SH-SY5Y (cell line): ENCODE measurements at regions not wholly inside any gene's neighbourhood (a gene's known extent, or its start where the extent isn't known, plus 50 kb on each side); places are given as distances from the start of the nearest gene placed in this dataset.

Source experiments
- GATA2 ChIP-seq: IDR thresholded peaks from 2 replicates; pipeline ENCODE4 v1.6.1; 2011; ENCODE audit warnings: mild to moderate bottlenecking, low read depth, low read length
- GATA3 ChIP-seq: IDR thresholded peaks from 2 replicates; pipeline ENCODE4 v1.6.1; 2011; ENCODE audit warnings: low read depth, mild to moderate bottlenecking, low read length, moderate library complexity

DNA sequence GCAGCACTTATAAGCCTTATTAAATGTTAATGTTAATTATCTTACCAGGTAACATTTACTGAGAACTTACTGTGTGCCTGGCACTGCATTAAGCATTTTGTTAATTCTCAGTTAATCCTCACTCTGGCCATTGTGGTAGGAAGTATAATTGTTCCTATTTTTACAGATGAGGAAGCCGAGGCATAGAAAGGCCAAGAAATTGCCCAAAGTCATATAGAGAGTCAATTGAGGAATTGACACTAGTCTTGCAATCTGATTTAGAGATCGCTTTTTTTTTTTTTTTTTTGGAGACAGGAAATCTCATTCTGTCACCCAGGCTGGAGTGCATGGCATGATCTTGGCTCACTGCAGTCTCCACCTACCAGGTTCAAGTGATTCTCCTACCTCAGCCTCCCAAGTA is 132.6 kb upstream of the PROK2 start:
- TF ChIP-seq GATA2 (no peak), GATA3 (no peak)

DNA sequence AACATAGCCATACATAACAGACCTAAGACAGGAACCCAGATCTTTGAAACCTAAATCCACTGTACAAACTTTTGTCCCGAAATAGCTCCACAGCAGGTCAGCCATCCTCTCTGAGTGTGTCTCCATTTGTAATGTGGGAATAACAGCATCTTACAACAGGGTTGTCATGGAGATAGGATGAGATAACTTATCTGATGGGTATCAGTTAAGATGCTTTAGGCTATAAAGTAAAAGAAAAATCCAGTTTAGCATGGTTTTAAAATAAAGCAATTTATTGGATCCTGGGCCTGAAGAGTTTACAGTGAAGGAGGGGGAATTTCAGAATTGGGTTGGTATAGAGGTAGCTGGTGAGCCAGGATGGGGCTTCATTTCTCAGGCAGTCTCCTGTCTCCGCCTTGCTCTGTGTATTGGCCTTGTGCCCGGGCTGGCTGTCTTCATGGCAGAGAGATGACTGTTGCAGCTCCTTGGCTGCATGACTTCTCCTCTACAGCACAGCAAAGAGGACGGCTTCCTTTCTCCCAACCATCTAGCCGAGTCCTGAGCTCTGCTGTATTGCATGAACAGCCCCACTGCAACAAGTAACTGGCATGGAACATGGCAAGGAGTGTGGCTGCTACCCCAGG is 131.9 kb upstream of the PROK2 start:
- 0 out of 2 replicates have a peak, but pooled peaks have one; percentile 22 for TF ChIP-seq GATA2
- TF ChIP-seq GATA3 = no peak

DNA sequence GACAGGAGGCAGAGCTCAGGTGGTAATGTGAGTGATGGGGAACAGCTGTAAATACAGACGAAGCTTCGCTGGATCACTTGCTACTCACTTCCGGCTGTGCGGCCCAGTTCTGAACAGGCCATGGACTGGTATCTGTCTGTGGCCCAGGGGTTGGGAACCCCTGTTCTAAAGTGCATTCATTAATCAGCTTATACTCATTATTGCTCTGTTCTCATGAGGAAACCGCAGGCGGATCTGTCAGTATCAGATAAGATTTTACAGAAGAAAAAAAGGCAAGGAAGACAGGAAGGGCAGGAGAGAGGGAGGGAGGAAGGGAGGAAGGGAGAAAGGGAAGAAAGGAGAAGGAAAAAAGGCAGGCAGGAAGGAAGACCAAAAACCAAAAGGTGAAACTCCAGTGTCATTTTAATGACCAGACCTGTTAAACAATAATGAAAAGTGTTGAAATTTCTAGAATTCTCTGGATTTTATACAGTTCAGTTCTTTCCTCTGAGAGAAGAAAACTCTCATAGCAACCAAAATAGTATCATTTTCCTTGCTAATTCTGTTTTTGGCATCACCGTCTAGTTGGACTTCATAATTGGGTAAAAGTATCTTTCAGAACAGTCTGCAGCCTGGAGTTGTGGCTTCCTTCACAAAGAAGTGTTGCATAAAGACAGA is 128.0 kb upstream of the PROK2 start:
- no peak for TF ChIP-seq GATA2
- no peak for TF ChIP-seq GATA3

DNA sequence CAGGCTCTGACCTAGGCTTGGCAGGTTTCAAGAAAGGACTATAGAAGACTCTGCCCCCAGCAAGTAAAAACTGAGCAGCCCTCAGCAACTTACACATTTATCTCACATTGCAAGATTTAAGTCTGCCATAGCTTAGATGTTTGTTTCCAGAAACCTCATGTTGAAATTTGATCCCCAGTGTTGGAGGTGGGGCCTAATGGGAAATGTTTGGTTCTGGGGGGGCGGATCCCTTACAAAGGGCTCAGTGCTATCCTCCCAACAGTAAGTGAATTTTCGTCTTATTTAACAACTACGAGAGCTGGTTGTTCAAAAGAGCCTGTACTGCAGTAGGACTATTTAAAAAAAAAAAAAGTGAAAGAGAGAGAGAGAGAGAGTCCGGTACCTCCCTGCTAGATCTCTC is 125.2 kb upstream of the PROK2 start:
- TF ChIP-seq GATA2 (no peak), GATA3 (no peak)

DNA sequence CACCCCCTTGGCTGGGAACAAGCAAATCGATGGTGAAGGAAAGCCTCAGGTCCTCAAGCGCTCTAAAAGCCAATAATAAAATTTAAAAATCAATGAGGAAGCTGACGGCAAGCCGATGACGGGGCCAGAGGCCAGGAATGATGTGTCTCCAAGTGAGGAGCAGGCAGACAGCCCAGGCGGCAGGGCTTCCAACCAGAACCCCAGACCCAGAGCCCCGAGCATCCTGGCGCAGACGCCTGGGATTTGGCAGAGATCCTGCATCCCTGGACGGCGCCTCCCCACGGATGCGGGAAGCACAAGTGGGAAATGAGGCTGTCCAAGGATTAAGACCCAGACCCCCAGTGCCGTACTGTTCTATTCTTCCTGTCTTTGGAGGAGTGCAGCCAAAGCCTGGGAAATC is 123.0 kb upstream of the PROK2 start:
- TF ChIP-seq GATA2 (no peak), GATA3 (no peak)

DNA sequence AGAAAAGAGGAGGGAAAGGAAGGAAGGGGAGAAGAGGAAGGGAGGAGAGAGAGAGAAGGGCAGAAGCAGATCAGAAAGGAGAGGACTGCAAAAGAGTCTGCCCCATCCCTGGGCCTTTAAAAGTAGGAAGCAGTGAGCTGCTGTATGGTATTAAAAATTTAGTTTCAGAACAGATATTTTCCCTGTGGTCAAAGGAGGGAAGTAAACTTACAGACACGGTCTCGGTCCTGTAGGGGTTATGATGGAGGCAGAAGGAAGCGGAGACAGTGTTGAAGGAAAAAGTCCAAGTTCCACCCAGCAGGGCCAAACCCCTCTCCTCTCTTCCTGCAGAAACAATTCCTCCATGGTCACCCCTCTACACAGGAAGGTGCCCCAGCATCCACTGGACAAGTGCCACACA is 122.0 kb upstream of the PROK2 start:
- no peak for TF ChIP-seq GATA3
- TF ChIP-seq GATA2 = no peak

DNA sequence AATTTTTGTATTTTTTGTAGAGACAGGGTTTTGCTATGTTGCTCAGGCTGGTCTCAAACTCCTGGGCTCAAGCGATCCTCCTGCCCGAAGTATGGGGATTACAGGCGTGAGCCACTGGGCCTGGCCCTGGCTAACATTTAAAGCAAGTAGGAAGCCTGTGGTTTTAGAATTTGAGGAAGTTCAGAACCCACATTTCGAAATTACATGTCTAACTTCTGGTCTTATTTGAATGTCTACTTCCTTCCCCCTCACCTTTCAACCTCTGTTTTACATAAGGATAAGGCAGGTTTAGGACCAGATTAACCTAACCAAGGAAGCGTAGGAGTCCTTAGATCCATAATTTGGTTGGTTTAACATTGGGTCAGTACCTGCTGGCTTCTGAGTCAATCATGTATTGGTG is 120.5 kb upstream of the PROK2 start:
- TF ChIP-seq GATA2 (no peak), GATA3 (no peak)

DNA sequence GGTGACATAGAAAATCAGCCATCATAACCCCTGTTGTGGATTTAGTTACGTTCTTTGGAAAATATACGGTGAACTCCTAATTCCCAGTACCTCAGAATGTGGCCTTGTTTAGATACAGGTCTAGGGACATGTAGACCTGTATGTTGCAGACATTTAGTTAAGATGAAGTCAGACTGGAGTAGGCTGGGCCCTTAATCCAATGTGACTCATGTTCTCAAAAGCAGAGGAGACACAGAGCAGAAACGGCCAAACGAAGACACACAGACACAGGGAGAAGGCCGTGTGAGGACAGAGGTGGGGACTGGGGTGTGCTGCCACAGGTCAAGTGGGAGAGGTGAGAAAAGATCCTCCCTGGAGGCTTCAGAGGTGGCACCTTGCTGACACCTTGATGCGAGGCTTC is 119.0 kb upstream of the PROK2 start:
- no peak for TF ChIP-seq GATA3
- TF ChIP-seq GATA2 = no peak

DNA sequence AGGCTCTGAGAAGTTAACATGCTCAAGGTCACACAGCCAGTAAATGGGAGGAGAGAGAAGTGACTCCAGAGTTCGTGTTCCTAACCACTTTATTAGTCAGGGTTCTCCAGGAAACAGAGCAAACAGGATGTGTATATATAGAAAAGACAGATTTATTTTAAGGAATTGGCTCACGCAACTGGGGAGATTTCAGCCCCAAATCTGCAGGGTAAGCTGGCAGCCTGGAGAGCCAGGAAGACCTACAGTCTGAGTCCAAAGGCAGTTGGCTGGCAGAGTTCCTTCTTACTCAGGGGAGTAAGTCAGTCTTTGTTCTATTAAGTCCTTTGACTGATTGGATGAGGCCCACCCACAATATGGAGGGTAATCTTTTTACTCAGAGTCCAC is 118.2 kb upstream of the PROK2 start:
- TF ChIP-seq GATA3 = no peak
- no peak for TF ChIP-seq GATA2

DNA sequence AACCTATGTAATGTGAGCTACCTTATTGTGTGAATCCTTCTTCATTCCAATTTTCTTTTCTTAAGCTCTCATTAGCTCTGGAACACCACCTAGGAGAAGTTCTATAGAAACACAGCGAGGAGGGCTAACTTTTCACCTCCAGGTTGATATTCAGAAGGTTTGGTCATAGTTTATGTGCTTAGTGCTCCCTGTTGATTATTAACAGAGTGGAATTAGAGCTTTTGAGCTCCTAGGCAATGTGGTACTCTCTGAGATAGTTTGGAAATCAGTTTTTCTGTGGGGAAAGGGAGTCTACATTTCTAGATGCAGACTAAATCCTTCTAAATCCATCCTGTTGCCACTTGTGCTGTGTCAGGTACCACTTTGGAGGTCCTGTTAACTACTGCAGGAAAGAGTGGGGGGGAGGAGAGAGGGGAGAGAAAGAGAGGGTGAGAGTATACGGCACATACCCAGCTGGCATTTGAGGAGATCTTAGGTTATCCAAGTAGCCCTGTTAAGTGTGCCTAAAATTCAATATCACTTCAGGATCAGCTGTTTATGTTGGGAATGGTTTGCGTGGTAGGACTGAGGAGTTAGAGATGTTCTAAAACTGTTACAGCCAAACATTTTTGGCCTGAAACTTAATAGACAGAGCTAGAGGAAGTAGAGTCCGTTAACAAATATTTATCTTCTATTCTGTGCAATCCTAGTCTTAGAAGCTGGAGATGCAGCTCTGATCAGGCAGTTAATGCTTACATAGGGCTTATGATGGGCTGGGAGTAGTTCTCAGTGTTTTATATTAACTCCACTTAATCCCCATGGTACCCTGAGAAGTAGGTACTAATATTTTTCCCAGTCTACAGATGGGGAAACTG is 117.5 kb upstream of the PROK2 start:
- TF ChIP-seq GATA2 (no peak), GATA3 (no peak)

DNA sequence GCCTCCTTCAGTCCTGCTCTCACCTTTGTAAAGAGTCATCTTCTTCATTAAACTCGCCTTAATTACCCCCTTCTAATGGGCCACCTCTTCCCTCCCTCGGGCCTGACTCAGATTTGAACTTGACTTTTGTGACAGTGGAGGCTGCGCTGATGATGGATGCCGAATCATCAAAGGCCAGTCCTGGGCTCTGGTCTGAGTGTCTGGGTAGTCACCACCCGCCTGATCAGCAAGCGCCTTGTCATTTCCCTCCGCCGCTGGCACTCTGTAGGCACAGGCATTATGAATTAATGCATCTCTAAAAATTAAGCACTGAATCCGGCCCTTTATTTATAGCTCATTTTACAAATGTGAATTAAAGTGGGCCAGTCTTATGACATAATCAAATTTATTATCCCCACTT is 116.7 kb upstream of the PROK2 start:
- TF ChIP-seq GATA3 (no peak), GATA2 (no peak)

DNA sequence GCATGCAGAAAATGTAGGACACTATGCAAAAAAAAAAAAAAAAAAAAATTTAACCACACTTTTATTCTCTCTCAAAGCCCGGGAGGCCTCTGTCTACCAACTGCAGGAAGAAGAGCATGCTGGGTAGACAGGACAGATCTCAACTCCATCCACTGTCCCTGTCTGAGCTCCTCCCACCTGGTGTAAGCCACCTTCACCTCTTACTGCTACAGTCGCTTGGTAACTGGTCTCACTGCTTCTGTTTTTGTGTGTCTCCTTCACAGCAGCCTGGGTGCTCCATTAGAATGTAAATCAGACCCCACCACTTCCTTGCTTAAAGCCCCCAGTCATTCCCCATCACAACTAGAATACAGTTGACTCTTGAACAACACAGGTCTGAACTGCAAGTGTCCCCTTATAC is 115.1 kb upstream of the PROK2 start:
- TF ChIP-seq GATA2 (no peak), GATA3 (no peak)

DNA sequence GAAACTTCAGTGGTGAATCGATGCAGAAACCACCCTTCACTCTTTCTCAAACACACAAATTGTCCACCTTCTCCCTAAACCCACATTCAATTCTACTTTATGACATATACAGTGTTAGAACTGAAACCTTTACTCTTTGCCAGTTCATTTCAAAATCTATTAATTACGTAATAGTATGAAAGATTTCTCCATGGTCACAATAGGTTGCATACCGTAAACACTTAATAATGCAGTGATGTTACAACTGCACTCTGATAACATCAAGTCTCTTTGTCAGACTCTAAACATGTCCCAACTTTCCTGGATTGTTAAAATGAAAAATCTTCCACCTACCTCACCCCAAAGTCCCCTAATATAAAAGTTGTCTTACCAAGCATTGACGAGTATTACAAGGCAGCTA is 111.8 kb upstream of the PROK2 start:
- no peak for TF ChIP-seq GATA3
- no peak for TF ChIP-seq GATA2

DNA sequence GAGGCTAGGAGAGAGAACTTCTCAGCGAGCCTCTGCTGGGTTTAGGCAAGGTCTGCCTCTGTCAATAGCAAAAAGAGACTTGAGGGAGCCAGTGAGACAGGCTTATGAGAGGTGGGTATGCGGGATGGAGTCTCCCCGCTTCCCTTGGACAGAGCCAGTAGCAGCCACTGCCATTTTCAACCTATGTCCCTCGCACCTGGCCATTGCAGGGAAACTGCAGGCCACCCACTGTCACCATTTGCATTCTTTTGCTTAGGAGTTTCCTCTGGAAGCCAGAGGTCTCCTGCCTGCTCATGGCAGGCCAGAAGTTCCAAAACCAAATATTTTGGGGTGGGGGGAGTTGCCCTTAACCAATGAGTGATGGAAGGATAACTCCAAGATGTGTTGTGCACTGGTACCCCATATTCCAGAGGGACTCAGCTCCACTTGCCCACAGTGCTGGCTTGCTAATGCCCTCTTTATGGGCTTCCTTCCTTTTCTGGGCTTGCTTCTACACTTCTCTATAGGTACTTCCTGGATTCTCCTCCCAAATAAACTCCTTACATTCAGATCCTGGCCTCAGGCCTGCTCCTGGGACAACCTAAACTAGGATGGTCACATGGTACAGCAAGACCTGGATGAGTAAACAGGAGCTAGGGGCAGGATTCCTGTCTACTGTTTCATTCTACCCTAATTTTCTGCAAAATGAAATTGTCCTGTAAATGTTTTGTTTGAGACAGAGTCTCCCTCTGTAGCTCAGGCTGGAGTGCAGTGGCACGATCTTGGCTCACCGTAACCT is 108.9 kb upstream of the PROK2 start:
- TF ChIP-seq GATA3 (no peak), GATA2 (no peak)

DNA sequence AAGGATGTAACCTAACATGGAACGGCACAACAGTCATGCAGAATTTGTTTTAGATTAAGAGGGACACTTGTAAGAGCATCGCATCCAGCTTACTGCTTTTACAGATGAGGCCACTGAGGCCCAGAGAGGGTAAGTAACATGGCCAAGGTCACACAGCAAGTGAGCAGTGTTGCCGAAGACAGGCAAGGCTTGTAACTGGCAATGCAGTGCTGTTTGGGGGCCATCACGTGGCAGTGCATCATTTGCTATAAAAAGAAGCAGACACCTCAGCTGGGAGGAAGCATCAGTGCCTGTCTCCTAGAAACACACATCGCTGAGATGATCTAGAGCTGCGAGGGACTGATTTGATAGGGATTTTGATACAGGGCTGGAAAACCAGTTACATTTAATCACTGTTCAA is 108.2 kb upstream of the PROK2 start:
- TF ChIP-seq GATA2 (no peak), GATA3 (no peak)
